ENCODE measurements at regions not wholly inside any gene's neighbourhood (a gene's known extent, or its start where the extent isn't known, plus 50 kb on each side); places are given as distances from the start of the nearest gene placed in this dataset.

- no peak for TF ChIP-seq POLR2A (IDR thresholded peaks at IDR 0.05)
- TF ChIP-seq, protein P1, sequence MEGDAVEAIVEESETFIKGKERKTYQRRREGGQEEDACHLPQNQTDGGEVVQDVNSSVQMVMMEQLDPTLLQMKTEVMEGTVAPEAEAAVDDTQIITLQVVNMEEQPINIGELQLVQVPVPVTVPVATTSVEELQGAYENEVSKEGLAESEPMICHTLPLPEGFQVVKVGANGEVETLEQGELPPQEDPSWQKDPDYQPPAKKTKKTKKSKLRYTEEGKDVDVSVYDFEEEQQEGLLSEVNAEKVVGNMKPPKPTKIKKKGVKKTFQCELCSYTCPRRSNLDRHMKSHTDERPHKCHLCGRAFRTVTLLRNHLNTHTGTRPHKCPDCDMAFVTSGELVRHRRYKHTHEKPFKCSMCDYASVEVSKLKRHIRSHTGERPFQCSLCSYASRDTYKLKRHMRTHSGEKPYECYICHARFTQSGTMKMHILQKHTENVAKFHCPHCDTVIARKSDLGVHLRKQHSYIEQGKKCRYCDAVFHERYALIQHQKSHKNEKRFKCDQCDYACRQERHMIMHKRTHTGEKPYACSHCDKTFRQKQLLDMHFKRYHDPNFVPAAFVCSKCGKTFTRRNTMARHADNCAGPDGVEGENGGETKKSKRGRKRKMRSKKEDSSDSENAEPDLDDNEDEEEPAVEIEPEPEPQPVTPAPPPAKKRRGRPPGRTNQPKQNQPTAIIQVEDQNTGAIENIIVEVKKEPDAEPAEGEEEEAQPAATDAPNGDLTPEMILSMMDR (IDR thresholded peaks at IDR 0.05): no peak
Observed at GRCh38 chr18:53754154-53754553, 470.3 kb downstream of the MBD2 start.
